H9 (cell line): ENCODE measurements at regions not wholly inside any gene's neighbourhood (a gene's known extent, or its start where the extent isn't known, plus 50 kb on each side); places are given as distances from the start of the nearest gene placed in this dataset.

Experiments used
- DNase-seq: peaks from one replicate; pipeline ENCODE4 v3.0.0-alpha.2; 2017
- H2AFZ ChIP-seq: one replicate; pipeline ENCODE4 v1.6.1; 2013; ENCODE audit warnings: mild to moderate bottlenecking, low read length, control low read depth, moderate library complexity
- H2AK5ac ChIP-seq: 2 replicates; pipeline ENCODE4 v1.6.1; 2013; ENCODE audit warnings: low read length, control low read depth, mixed read lengths; ENCODE audit not compliant: insufficient read length
- H2BK120ac ChIP-seq: one replicate; pipeline ENCODE4 v1.6.1; 2013; ENCODE audit warnings: low read depth, mild to moderate bottlenecking, low read length, control low read depth, inconsistent platforms; ENCODE audit not compliant: poor library complexity, severe bottlenecking
- H2BK12ac ChIP-seq: 2 replicates; pipeline ENCODE4 v1.6.1; 2013; ENCODE audit warnings: low read length, control low read depth, mixed read lengths, low read depth; ENCODE audit not compliant: insufficient read length
- H2BK15ac ChIP-seq: 2 replicates; pipeline ENCODE4 v1.6.1; 2013; ENCODE audit warnings: low read depth, low read length, control low read depth
- H2BK20ac ChIP-seq: one replicate; pipeline ENCODE4 v1.6.1; 2013; ENCODE audit warnings: low read depth, mild to moderate bottlenecking, low read length, control low read depth, inconsistent platforms; ENCODE audit not compliant: poor library complexity, severe bottlenecking
- H2BK5ac ChIP-seq: 2 replicates; pipeline ENCODE4 v1.6.1; 2013; ENCODE audit warnings: low read length, control low read depth, mixed read lengths; ENCODE audit not compliant: insufficient read length
- H3K14ac ChIP-seq: 2 replicates; pipeline ENCODE4 v1.6.1; 2013; ENCODE audit warnings: low read length, control low read depth; ENCODE audit not compliant: insufficient read depth
- H3K18ac ChIP-seq: 2 replicates; pipeline ENCODE4 v1.6.1; 2013; ENCODE audit warnings: low read depth, mild to moderate bottlenecking, mixed read lengths, low read length, control low read depth; ENCODE audit not compliant: insufficient read length
- H3K23ac ChIP-seq: 2 replicates; pipeline ENCODE4 v1.6.1; 2013; ENCODE audit warnings: low read length, control low read depth, mixed read lengths, low read depth; ENCODE audit not compliant: insufficient read length
- H3K23me2 ChIP-seq: 2 replicates; pipeline ENCODE4 v1.6.1; 2013; ENCODE audit warnings: low read depth, mild to moderate bottlenecking, mixed read lengths, low read length, control low read depth; ENCODE audit not compliant: insufficient read length, poor library complexity, severe bottlenecking
- H3K27ac ChIP-seq: 2 replicates; pipeline ENCODE4 v1.5.1; 2013; ENCODE audit warnings: low read length, control low read depth, mixed read lengths, low read depth; ENCODE audit not compliant: insufficient read length
- H3K27me3 ChIP-seq: 2 replicates; pipeline ENCODE4 v1.6.1; 2013; ENCODE audit warnings: low read length, control low read depth, inconsistent platforms; ENCODE audit not compliant: insufficient read depth
- H3K4ac ChIP-seq: 2 replicates; pipeline ENCODE4 v1.6.1; 2013; ENCODE audit warnings: low read depth, mild to moderate bottlenecking, control low read depth, inconsistent platforms, low read length, moderate library complexity
- H3K4me1 ChIP-seq: 2 replicates; pipeline ENCODE4 v1.6.1; 2013; ENCODE audit warnings: low read length, control low read depth, inconsistent platforms; ENCODE audit not compliant: insufficient read depth
- H3K4me2 ChIP-seq: 2 replicates; pipeline ENCODE4 v1.6.1; 2013; ENCODE audit warnings: low read length, control low read depth, mixed read lengths; ENCODE audit not compliant: insufficient read length, insufficient read depth
- H3K56ac ChIP-seq: 2 replicates; pipeline ENCODE4 v1.6.1; 2013; ENCODE audit warnings: low read depth, mild to moderate bottlenecking, mixed read lengths, low read length, control low read depth; ENCODE audit not compliant: insufficient read length
- H3K79me1 ChIP-seq: 2 replicates; pipeline ENCODE4 v1.6.1; 2013; ENCODE audit warnings: low read depth, mild to moderate bottlenecking, moderate library complexity, low read length, control low read depth, inconsistent platforms; ENCODE audit not compliant: insufficient read depth, poor library complexity, severe bottlenecking
- H3K79me2 ChIP-seq: 2 replicates; pipeline ENCODE4 v1.6.1; 2013; ENCODE audit warnings: low read length, control low read depth, inconsistent platforms; ENCODE audit not compliant: insufficient read depth
- H3K9ac ChIP-seq: 2 replicates; pipeline ENCODE4 v1.6.1; 2013; ENCODE audit warnings: low read length, control low read depth, mixed read lengths; ENCODE audit not compliant: insufficient read length; ENCODE audit errors: extremely low read depth
- H3K9me3 ChIP-seq: one replicate; pipeline ENCODE4 v1.6.1; 2013; ENCODE audit warnings: low read depth, low read length, inconsistent platforms; ENCODE audit not compliant: control insufficient read depth
- H3T11ph ChIP-seq: one replicate; pipeline ENCODE4 v1.6.1; 2013; ENCODE audit warnings: mild to moderate bottlenecking, low read length, control low read depth, inconsistent platforms
- H4K20me1 ChIP-seq: one replicate; pipeline ENCODE4 v1.6.1; 2013; ENCODE audit not compliant: control insufficient read depth, insufficient read length, insufficient read depth
- H4K5ac ChIP-seq: 2 replicates; pipeline ENCODE4 v1.6.1; 2013; ENCODE audit warnings: low read depth, mild to moderate bottlenecking, mixed read lengths, low read length, control low read depth; ENCODE audit not compliant: insufficient read length
- H4K8ac ChIP-seq: replicated peaks from 2 replicates; pipeline ENCODE4 v1.6.1; 2013; ENCODE audit warnings: low read length, control low read depth, mixed read lengths, low read depth; ENCODE audit not compliant: insufficient read length
- H4K91ac ChIP-seq: 2 replicates; pipeline ENCODE4 v1.6.1; 2013; ENCODE audit warnings: low read depth, mild to moderate bottlenecking, moderate library complexity, mixed read lengths, low read length, control low read depth; ENCODE audit not compliant: insufficient read length
- H3K27ac Mint-ChIP-seq, 3 experiments: 2 replicates in 2 of 3; 3 replicates in 1 of 3; pipeline ENCODE4 v1.8.0; 2020 to 2021; ENCODE audit warnings: mixed read lengths in 3 of 3, mild to moderate bottlenecking in 1 of 3, moderate library complexity in 1 of 3
- H3K27me3 Mint-ChIP-seq: 2 replicates; pipeline ENCODE4 v1.8.0; 2021; ENCODE audit warnings: low read depth, mild to moderate bottlenecking, moderate library complexity, mixed read lengths
- H3K36me3 Mint-ChIP-seq, 3 experiments: 2 replicates in 2 of 3; 3 replicates in 1 of 3; pipeline ENCODE4 v1.8.0; 2020 to 2021; ENCODE audit warnings: low read depth in 3 of 3, mixed read lengths in 3 of 3; ENCODE audit not compliant: insufficient read depth in 1 of 3
- H3K4me1 Mint-ChIP-seq, 2 experiments: 2 replicates each; pipeline ENCODE4 v1.8.0; 2020; ENCODE audit warnings: mixed read lengths in 2 of 2
- H3K4me3 Mint-ChIP-seq, 2 experiments: 2 replicates in 1 of 2; 3 replicates in 1 of 2; pipeline ENCODE4 v1.8.0; 2020 to 2021; ENCODE audit warnings: mild to moderate bottlenecking in 2 of 2, mixed read lengths in 2 of 2, moderate library complexity in 1 of 2
- H3K9me3 Mint-ChIP-seq, 2 experiments: 2 replicates in 1 of 2; 3 replicates in 1 of 2; pipeline ENCODE4 v1.8.0; 2020; ENCODE audit warnings: mild to moderate bottlenecking in 2 of 2, mixed read lengths in 2 of 2, moderate library complexity in 1 of 2
- CTCF ChIP-seq: fragments of 200-600 bp; sonication (generic); conservative IDR thresholded peaks from 3 replicates; pipeline ENCODE4 v1.8.0; 2021; ENCODE audit warnings: antibody characterized with exemption, mild to moderate bottlenecking
- WGBS: extraction: QIAGEN DNeasy Blood & Tissue Kit; methylation state at CpG from one replicate; pipeline ENCODE4 v1.1.7; 2013; ENCODE audit warnings: missing lambda C conversion rate, low lambda C conversion rate, mixed read lengths; ENCODE audit not compliant: insufficient read length; ENCODE audit errors: extremely low coverage; 5-methylcytosine and 5-hydroxymethylcytosine counted together

GRCh38 chr19:37304190-37304883, 66.6 kb upstream of the ZNF527 start:
- Histone ChIP-seq H3K79me1 (no peaks in the 10 kb centered on the region), H3K14ac (peak overlapping the region; percentile 30; the same call in 1 of the 2 replicates), H3K23ac (no peak overlapping the region), H2BK5ac (no peak overlapping the region), H3K9me3 (peaks cover 14% of the 10 kb centered on the region), H4K8ac (no peak overlapping the region), H3K4me2 (peak overlapping the region; percentile 34), H2BK120ac (no peak overlapping the region), H4K91ac (no peak overlapping the region), H3K4ac (no peak overlapping the region), H4K5ac (no peak overlapping the region), H3K56ac (no peak overlapping the region), H3K9ac (no peak overlapping the region), H3K27me3 (no peaks in the 10 kb centered on the region), H3K79me2 (no peaks in the 10 kb centered on the region), H3K23me2 (peaks cover 7% of the 10 kb centered on the region), H3T11ph (no peak overlapping the region), H2AFZ (peak overlapping the region; percentile 17), H3K18ac (peak overlapping the region; percentile 41), H3K27ac (no peak overlapping the region), H2BK20ac (no peak overlapping the region), H4K20me1 (no peaks in the 10 kb centered on the region), H2BK15ac (no peak overlapping the region), H2BK12ac (no peak overlapping the region), H3K4me1 (no peaks in the 10 kb centered on the region), H2AK5ac (no peak overlapping the region)
- WGBS, result no CpG with 5 or more reads among the region's 44 CpGs
- Mint-ChIP-seq H3K4me1 (no peaks in the 10 kb centered on the region), H3K4me3 (peak overlapping the region; percentile 79 to 83), H3K27ac (peak overlapping the region in 1 of 3 experiments; percentile 64; a peak in 1 of 7 replicates), H3K9me3 (peaks cover 50 to 52% of the 10 kb centered on the region in 2 experiments), H3K36me3 (peaks cover 16 to 24% (median 21%) of the 10 kb centered on the region in 3 experiments; a peak in 6 of 7 replicates), H3K27me3 (peaks cover 3% of the 10 kb centered on the region; the same call in 1 of the 2 replicates)
- DNase-seq, result peak; percentile 76
- TF ChIP-seq CTCF, result no peak
